MM.1S (cell line): ENCODE measurements at regions not wholly inside any gene's neighbourhood (a gene's known extent, or its start where the extent isn't known, plus 50 kb on each side); places are given as distances from the start of the nearest gene placed in this dataset.

Experiments used
- DNase-seq: peaks from one replicate; pipeline ENCODE4 v3.0.0-alpha.2; 2015
- H2AFZ ChIP-seq: fragments of 300-600 bp; sonication (generic); 2 replicates; pipeline ENCODE4 v1.6.0; 2016; ENCODE audit warnings: antibody characterized with exemption, low read length
- H3F3A ChIP-seq: fragments of 300-600 bp; sonication (generic); 2 replicates; pipeline ENCODE4 v1.6.1; 2016; ENCODE audit warnings: mild to moderate bottlenecking, antibody characterized with exemption, low read length, moderate library complexity, mixed read lengths; ENCODE audit not compliant: insufficient read depth
- H3K27ac ChIP-seq: fragments of 300-600 bp; sonication (generic); 2 replicates; pipeline ENCODE4 v1.5.1; 2016; ENCODE audit warnings: mild to moderate bottlenecking, low read length
- H3K27me3 ChIP-seq: fragments of 300-600 bp; sonication (generic); replicated peaks from 2 replicates; pipeline ENCODE4 v1.6.0; 2016; ENCODE audit warnings: low read length; ENCODE audit not compliant: insufficient read depth
- H3K36me3 ChIP-seq: fragments of 300-600 bp; sonication (generic); replicated peaks from 2 replicates; pipeline ENCODE4 v1.6.1; 2016; ENCODE audit warnings: mild to moderate bottlenecking, low read length, mixed read lengths; ENCODE audit not compliant: insufficient read depth
- H3K4me1 ChIP-seq: fragments of 300-600 bp; sonication (generic); 2 replicates; pipeline ENCODE4 v1.6.1; 2016; ENCODE audit warnings: low read length, mixed read lengths
- H3K4me2 ChIP-seq: fragments of 300-600 bp; sonication (generic); 2 replicates; pipeline ENCODE4 v1.6.0; 2016; ENCODE audit warnings: low read depth, low read length
- H3K4me3 ChIP-seq: fragments of 300-600 bp; sonication (generic); 2 replicates; pipeline ENCODE4 v1.5.1; 2016; ENCODE audit warnings: low read length, mixed read lengths
- H3K79me2 ChIP-seq: fragments of 300-600 bp; sonication (generic); 2 replicates; pipeline ENCODE4 v1.6.1; 2016; ENCODE audit warnings: mixed run types, low read length, mixed read lengths
- H3K9ac ChIP-seq: fragments of 300-600 bp; sonication (generic); 2 replicates; pipeline ENCODE4 v1.6.1; 2016; ENCODE audit warnings: low read length, mixed read lengths
- H3K9me2 ChIP-seq: fragments of 300-600 bp; sonication (generic); replicated peaks from 2 replicates; pipeline ENCODE4 v1.6.1; 2016; ENCODE audit warnings: mild to moderate bottlenecking, low read length, mixed read lengths; ENCODE audit not compliant: insufficient read depth
- H3K9me3 ChIP-seq: fragments of 300-600 bp; sonication (generic); replicated peaks from 2 replicates; pipeline ENCODE4 v1.6.1; 2016; ENCODE audit warnings: mild to moderate bottlenecking, low read length, mixed read lengths; ENCODE audit not compliant: insufficient read depth
- H4K20me1 ChIP-seq: fragments of 300-600 bp; sonication (generic); 2 replicates; pipeline ENCODE4 v1.6.1; 2016; ENCODE audit warnings: mild to moderate bottlenecking, low read length, moderate library complexity, mixed read lengths; ENCODE audit not compliant: insufficient read depth
- CTCF ChIP-seq: fragments of 300-600 bp; sonication (generic); IDR thresholded peaks from 2 replicates; pipeline ENCODE4 v1.5.1; 2016; ENCODE audit warnings: antibody characterized with exemption, low read length, mixed read lengths
- EZH2 ChIP-seq: fragments of 300-600 bp; sonication (generic); optimal IDR thresholded peaks from 2 replicates; pipeline ENCODE3; 2017; ENCODE audit warnings: low read depth, mild to moderate bottlenecking, antibody characterized with exemption, low read length, mixed read lengths
- EZH2phosphoT487 ChIP-seq: fragments of 300-600 bp; sonication (generic); IDR thresholded peaks from 2 replicates; pipeline ENCODE4 v1.6.1; 2018; ENCODE audit warnings: antibody characterized with exemption, low read length

DNA sequence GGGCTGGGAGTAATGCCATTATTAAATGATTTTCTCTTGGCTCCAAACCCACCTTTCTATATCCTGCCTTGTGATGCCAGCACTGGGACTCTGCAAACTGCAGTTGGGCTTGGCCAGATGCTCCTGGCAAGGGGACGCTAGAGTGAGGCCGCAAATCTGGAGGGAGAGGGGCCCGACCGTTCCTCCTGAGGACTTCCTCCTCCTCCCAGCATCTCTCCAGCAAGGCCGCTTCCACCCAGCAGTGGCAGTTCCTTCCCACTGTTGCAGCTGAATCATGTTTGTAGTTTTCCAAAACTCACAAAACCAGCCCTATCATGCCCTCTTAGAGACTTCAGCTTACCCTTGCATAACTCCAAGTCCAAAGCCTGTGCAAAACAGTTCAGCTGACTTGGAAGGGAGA lies 244.4 kb downstream of the FOXA2 start:
- Histone ChIP-seq H3K27ac (no peak overlapping the region), H3K36me3 (no peaks in the 10 kb centered on the region), H4K20me1 (no peaks in the 10 kb centered on the region), H3K9me3 (no peaks in the 10 kb centered on the region), H3K9me2 (no peaks in the 10 kb centered on the region), H3F3A (no peaks in the 10 kb centered on the region), H3K27me3 (no peaks in the 10 kb centered on the region), H3K4me2 (no peak overlapping the region), H3K4me1 (no peaks in the 10 kb centered on the region), H3K79me2 (no peaks in the 10 kb centered on the region), H2AFZ (no peak overlapping the region), H3K4me3 (no peak overlapping the region), H3K9ac (no peak overlapping the region)
- no peak for DNase-seq
- no peak for TF ChIP-seq CTCF
- no peak for TF ChIP-seq EZH2
- TF ChIP-seq EZH2phosphoT487: no peak

DNA sequence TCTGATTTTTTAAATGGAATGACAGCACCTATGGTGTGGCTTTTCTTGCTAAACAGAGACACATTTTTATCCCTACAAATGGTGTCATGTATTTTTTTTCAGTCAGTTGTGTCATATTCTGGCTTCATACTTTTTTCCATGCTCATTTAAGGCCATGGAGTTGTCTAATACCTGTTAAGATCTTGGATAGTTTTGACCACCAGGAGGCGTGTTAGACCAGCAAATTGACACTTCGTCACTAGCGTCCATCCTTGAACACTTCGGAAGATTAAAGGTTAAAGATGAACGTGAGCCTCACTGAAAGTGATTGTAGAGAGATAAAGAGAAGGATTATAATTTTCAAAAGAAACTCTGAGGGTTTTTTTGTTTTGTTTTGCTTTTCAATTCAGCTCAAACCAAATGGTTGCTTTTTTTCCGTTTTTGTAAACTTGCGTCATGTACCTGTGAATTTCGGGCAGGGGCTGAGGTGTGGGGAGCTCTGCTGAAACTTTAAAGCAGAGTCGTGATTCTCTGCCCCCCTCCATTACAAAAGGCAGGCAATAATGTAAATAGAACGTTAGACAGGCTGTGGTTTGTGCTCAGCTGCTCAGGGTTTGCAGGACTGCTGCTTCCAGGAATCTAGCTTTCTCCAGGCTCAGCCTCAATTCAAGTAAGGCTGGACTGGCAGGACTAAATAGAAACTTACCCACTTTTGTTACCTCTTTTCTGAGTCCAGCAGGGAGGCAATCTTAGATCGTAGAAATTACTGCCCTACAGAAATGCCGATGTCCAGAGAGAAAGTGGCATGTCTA lies 245.1 kb downstream of the FOXA2 start:
- DNase-seq: peak; percentile 75
- H3F3A ChIP-seq: no peaks in the 10 kb centered on the region
- H3K4me1 ChIP-seq: no peaks in the 10 kb centered on the region
- no peaks in the 10 kb centered on the region for H3K9me2 ChIP-seq
- H3K27ac ChIP-seq: no peak overlapping the region
- H3K9ac ChIP-seq: no peak overlapping the region
- no peaks in the 10 kb centered on the region for H3K36me3 ChIP-seq
- no peak overlapping the region for H3K4me3 ChIP-seq
- H3K27me3 ChIP-seq: no peaks in the 10 kb centered on the region
- peak; percentile 79 for TF ChIP-seq CTCF
- no peak for TF ChIP-seq EZH2
- H3K79me2 ChIP-seq: no peaks in the 10 kb centered on the region
- no peak overlapping the region for H2AFZ ChIP-seq
- H4K20me1 ChIP-seq: no peaks in the 10 kb centered on the region
- H3K4me2 ChIP-seq: no peak overlapping the region
- H3K9me3 ChIP-seq: no peaks in the 10 kb centered on the region

DNA sequence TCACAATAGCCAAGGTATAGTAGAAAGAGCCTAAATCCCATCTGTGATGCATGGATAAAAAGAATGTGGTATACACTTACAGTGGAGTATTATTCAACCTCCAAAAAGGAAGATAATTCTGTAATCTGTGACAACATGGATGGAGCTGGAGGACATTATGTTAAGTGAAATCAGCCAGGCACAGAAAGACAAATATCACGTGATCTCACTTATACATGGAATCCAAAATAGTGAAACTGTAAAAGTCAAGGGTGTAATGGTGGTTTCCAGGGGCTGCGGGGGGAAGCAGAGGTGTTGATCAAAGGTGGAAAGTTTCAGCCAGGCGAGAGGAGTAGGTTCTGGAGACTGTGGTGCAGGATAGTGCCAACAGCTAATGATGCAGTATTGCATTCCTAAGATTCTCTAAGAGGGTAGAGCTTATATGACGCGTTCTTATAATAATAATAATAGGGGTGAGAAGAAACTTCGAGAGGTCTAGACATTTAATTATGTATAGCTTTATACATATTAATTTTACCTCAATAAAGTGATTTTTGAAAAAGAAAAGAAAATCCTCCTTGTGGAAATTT lies 246.1 kb downstream of the FOXA2 start:
- no peaks in the 10 kb centered on the region for H3K4me1 ChIP-seq
- no peaks in the 10 kb centered on the region for H3K9me2 ChIP-seq
- no peak overlapping the region for H3K4me2 ChIP-seq
- DNase-seq: no peak
- no peak overlapping the region for H2AFZ ChIP-seq
- H3K27me3 ChIP-seq: no peaks in the 10 kb centered on the region
- H3K4me3 ChIP-seq: no peak overlapping the region
- no peaks in the 10 kb centered on the region for H3F3A ChIP-seq
- H4K20me1 ChIP-seq: no peaks in the 10 kb centered on the region
- H3K36me3 ChIP-seq: no peaks in the 10 kb centered on the region
- H3K9ac ChIP-seq: no peak overlapping the region
- no peaks in the 10 kb centered on the region for H3K9me3 ChIP-seq
- H3K79me2 ChIP-seq: no peaks in the 10 kb centered on the region
- H3K27ac ChIP-seq: no peak overlapping the region
- TF ChIP-seq EZH2 (no peak), CTCF (no peak), EZH2phosphoT487 (no peak)
